Muscle of back (tissue), 3 donors: ENCODE measurements at regions not wholly inside any gene's neighbourhood (a gene's known extent, or its start where the extent isn't known, plus 50 kb on each side); places are given as distances from the start of the nearest gene placed in this dataset.
"Not testable (repeated sequence)": the region's sequence is repeated elsewhere in the genome, so short reads cannot be mapped to it uniquely, and the experiment has no call there.

ENCODE experiments used
- DNase-seq, 3 donors: peaks; one replicate each; pipeline versions ENCODE4 v3.0.0 to v3.0.0-alpha.2; 2013

DNA sequence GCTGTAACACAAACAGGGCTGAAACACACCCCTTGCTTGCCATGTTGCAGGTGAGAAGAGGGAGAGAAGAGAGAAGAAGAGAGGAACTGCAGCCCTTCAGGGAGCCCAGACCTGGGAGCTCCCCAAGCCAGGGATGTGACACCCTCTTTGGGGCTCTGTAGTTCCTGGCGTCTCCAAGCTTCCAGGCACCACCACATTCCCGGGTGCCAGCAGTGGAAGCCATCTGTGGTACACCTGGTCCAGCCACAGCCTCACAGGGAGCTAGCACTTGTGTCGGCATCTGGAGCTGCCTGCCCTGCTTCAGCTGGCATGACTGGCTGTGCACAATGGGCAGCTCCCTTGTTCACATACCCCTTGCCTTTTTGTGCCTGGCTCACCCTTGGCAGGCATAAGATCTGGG, 182.1 kb downstream of the DEPDC1B start:
- no peak for DNase-seq

DNA sequence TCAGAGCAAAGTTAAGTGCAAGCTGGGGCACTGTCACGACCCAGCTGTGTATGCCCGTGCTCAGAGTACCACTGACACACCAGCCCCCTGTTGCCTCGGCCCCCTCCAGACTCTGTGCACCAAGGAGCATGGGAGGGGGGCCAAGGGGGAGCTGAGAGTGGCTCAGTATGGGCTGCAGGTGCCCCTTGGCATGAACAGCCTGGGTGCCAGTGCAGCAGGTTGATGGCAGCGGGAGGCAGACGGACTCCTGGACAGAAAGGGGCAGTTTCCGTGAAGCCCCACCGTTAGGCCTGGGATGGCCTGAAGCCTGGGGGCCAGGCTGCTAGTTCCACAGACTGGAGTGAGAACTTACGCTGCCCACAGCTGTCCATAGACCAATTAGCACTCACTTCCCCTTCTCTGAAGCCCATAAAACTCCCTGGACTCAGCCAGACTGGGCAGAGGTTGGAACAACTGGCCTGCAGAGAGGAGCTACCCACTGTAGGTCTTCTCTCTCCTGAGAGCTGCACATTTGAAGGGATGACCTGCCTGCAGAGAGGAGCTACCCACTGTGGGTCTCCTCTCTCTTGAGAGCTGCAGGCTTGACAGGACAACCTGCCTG, 182.8 kb downstream of the DEPDC1B start:
- DNase-seq: no peak

DNA sequence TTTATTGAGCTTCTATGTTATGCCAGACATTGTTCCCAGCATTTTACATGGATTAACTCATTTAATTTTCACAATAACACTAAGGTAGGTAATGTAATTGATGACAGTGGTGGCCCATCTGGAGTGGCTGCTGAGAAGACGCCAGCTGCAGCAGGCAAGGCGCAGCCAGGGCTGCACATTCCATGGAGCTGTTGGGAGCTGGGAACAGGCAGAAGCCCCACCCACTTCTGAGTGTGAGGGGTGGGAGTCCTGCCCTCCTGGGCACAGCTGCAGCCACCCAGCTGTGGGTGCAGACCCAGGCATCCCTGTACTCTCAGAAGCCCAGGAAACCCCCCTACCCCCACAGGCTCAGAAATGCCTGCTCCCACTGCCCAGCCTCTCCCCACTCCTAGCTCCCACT, 183.3 kb downstream of the DEPDC1B start:
- no peak for DNase-seq

DNA sequence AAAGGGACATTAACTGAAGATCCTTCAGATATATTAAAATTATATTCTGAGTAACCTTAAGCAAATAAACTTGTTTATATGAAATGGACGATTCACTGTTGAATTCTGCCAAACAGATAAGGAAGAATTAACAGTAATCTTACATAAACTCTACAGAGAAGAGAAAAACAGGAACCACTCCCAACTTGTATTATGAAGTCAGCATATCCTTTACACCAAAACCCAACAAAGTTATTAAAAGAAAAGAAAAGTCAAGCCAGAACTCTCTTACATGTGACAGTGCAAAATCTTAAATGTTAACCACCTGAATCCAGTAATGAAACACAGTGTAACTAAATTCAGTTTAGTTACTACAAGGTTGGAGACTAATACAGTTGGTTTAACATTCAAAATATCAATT, 185.8 kb downstream of the DEPDC1B start:
- DNase-seq: no peak

DNA sequence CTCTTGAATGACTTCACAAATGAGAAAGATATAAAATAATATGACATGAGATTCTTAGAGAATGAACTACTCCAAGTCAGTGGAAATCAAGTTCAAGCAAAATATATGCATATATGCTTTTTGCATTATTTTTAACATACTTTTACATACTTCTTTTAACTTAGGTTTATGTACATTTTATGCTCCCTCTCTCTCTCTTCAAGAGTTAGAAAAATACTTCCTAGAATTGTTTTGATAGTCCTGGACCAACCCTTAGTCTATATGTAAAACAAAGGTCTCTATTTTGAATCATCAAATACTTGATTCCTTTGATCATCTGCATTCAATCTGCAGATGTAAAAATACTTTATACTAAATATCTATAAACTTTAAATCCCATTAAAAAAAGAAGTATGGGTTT, 187.8 kb downstream of the DEPDC1B start:
- no peak for DNase-seq

DNA sequence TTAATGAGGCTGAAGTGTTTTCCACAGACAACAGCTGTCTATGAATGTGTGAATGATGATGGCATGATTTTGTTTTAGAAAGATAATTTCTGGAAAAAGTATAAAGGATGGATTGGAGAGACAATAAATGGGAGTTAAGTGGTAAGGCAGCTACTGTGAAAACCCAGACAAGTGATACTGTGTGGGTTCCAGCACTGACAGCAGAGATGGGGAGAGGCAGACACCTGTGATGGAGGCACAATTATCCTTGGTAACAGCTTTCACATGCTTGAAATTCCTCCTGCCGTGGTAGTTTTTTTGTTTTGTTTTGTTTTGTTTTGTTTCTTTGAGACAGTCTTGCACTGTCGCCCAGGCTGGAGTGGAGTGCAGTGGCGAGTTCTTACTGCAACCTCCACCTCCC, 189.3 kb downstream of the DEPDC1B start:
- DNase-seq: no peak

DNA sequence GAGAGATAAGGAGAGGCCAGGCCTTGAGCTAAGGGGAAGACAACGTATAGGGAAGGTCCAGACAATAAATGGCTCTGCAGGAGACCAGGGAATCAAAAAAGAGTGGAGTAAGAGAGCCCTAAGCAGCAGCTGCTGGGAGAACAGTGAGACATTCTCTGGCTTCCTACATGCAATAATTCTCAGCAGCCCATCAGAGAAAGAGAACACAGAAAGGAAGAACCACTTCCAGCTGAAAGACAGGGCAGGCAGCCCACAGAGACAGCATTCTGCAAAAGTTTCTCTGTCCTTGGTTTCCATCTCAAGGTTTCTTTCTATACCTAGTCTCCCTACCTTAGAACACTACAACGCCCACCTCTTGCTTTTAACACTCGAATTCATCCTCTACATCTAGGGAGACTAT, 189.9 kb downstream of the DEPDC1B start:
- peak in 1 of 3 donors; percentile 38 for DNase-seq

DNA sequence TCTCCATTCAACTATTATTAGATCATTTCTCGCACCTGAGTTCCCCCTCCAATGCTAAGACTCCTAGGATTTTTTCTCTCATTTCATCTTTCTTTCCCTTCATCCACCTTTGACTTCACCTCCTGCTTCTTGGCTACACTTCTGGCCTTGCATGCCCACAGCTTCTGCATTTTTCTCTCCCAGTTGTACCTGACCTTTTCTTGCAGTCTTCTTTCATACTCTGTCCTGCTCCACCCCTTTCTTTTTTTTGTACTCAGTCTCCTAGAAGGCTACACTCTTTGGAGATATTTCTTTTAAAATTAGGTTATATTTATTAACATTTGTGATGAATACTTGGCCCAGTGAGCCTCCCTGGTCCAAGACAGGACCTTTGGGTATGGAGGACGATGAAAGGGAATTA, 190.4 kb downstream of the DEPDC1B start:
- DNase-seq: no peak

DNA sequence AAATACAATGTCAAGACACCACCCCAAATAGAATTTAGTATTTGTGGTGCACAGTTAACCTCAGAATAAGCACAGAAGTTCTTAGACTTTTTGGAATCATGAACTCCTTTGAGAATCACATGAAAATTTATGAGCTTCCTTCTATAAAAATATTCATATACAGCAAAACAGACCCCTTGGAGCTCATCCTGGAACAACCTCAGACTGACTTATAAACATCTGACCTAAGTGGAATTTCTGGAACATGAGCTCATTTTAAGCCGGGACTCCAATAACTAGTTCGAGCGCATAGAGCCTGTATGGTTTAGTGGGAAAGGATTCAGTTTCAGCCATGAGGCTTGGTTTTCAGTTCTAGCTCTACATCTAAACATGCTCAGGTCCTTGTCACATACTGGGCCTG, 192.3 kb downstream of the DEPDC1B start:
- DNase-seq: peak; percentile 35 to 68 (median 44)

DNA sequence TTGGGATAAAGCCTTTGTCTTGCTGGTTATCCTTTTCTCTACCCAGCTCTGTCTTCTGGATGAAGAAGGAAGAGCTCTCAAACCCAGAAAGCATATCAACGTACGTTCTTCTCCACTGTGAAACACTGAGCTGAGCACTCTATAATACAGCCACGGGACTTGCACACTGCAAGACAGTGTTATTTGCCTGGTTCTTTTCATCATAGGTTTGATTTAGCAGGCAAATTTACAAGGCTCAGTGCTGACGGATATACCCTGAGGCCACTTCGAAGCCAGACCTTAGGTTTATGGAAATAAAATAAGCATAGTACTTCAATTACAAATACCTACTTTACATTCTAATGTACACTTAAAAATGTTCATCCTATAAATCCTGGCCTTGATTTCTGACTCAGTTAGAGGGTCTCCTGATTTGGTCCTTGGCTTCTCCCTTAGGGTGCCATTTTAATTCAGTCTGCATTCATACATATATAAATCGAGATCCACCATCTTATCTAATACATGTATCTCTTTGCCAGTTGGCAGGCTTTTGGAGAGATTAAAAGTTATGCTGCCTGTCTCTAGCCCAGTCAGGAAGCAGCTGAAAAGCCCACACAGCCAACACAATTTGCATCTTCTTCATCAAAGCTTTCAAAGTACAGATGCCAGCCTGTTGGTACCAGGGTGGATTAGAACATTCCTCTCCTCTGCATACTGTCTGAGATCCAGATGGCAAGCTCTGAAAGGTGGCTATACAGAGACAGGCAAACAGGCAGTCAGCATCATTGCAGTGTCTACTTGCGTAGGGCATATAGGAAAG, 194.4 kb downstream of the DEPDC1B start:
- no peak for DNase-seq

DNA sequence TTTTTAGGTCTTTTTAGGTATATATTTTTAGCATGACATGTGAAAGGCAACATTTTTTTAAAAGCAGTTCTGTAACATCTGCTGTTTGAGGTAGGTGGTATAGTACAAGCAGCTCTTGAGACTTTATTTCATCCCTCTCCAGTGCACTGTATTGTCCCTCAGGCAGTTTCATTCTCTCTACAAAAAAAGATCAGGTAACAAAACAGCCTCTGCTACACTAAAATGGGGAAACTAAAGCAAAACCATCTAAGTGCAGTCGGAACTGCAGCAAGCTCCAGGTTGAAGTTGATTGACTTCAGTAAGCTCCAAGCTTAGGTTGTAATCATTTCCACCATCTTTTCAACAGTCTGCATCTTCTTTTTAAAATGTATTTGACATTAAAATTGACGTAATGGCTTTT, 195.6 kb downstream of the DEPDC1B start:
- no peak for DNase-seq

DNA sequence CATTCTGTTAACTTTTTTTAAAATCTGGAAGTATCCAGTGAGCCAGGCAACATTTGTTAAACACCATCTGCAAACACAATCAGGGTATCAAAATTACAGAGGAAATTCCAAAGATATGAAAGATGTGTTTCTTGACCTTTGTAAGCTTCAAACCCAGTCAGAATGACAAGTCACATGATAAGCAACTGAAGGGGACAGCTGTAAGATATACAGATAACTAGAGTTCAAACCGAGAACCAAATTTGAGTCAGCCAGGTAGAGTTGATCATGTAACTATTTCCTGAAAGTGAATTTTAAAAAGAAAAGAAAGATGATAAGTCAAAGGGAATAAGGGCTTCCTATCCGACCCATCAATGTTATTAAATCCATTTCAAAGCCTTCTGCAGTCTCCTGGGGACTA, 196.2 kb downstream of the DEPDC1B start:
- DNase-seq: no peak

DNA sequence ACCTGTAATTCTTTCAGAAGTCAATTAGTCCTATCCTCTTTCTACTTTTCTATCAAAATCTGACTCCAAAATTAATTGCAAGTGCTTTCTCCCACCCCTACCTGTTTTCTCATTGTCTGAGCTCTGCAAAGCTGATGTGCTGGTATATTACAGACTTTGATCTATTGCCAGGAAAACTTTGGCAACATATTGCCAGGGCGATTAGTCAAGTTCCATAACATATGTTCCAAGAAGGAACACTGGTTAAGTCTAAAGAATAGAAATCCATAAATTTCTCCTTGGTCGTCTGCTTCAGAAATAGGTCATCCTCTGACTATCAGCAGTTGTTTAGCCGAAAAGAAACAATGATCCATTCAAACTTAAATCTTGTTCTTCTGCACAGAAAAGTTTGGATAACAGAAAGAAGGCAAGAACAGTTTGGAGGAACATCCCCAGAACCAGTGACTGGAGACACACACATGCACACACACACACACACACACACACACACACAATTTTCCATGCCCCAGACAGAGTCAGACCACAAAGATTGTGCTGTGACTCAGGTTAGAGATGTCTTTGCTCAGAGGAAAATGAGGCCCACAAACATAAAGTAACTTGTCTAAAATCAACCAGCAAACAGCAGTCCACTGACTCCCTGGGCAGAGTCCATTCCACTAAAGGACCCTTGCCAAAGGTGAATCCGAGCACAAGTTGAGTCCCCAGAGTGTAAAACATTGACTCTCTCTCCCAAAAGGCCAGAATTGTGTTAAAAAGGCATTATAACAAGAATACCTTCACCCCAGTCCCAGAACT, 202.1 kb downstream of the DEPDC1B start:
- no peak for DNase-seq

DNA sequence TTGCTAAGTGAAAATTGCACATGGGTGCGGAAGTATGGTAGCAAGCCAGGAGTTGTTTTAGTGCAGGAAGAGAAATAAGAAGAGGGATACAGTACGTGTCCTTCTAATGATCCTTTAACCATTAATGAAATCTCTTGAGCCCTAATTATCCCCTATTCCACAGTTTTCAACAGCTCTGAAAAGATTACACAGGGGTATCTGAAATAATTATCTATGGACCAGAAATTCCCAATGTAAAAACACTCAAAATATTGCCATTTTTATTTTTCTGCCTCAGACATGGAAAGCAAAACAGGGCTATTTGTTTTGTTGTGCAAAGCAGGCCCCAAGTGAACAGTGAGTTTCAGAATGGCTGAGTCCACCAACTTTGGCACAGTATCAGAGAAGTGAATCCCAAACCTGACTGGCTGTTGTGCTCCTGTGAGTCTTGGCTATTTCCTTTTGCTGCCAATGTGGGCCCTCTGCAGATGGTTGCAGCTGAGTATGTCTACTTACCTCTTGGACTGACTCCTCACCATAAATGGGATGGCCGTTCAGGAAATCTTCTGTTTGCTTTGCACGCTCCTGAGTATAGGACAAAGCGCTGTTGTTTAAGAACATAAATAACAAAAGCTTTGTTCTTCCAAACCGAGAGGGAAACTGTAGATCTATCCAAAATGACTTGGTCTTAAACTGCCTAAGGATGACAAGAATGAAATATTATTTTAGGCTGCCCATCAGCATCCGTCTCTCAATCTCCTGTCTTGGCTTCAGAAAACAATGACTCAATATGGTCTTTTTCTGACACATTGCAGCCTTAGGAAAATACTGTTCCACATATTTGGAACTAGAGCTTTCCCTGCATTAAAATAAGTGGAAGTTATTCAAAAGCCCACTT, 204.1 kb downstream of the DEPDC1B start:
- no peak for DNase-seq

DNA sequence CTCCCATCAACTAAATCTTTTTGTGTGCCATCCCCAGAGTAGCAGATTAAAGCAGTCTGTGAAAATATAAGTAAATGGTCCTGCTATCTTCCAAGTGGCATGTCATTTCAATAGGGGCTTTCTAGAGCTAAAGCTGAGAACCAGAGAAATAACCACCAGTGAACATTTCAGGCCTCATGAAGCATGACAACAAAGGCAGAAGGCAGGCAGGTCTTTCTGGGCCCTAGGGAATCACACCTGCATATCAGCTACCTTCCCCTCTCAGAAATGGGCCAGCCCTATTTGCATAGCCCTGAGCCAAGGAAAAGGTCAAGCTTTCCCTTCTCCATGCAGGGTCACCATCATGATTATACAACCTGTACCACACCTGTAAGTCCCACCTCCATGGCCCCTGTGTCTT, 205.3 kb downstream of the DEPDC1B start:
- DNase-seq: no peak

DNA sequence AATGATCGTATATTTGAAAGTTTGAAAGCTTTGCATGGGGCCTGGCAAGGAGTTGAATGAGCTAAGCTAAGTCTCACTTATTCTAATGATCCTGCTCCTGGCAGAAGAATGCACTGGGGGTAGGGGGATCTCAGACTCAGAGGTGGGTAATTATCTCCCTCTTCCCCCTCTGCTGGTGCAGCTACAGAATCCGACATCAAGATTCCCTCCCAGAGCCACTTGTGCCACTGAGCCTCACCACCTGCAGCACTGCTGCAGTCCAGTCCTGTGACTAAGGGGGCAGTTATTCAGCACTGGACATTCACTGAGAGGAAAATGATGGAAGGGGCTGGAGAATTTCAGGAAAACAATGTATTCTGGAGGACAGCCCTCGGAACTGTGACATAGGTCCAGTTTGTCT, 205.8 kb downstream of the DEPDC1B start:
- no peak for DNase-seq

DNA sequence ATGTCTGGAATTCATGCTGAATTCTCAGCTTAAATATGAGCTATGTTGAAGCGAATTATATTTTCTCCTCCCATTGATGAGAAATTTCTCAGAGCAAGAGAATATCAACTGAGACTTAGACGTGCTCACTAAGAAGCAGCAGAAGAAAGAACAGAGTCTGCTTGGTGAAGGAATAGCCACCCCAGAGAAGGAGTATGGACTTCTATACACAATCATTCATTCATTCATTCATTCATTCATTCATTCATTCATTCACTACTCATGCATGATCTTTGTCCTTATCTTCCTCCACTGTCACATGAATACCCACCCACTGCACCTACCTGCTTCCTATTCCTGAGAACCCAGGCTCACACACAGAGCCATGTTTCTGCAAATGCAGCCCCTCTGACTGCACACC, 206.6 kb downstream of the DEPDC1B start:
- DNase-seq: no peak

DNA sequence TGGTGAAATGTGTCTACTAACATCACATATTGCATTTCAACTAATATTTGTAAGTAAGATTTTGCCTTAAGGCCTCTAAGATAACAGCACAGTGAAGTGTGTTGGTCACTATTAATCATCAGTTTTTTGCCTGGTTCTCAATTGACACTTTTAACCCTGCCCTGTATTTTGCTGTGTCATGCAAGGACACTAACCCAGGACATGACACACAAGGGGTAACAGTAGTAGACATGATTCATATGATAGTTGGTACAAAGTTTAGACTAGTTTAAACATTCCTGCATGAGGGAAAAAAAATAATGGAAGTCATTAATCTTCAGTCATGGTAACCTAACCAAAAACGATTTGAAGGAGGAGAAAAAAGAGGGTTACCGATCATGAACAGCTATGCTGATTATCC, 207.0 kb downstream of the DEPDC1B start:
- DNase-seq: no peak

DNA sequence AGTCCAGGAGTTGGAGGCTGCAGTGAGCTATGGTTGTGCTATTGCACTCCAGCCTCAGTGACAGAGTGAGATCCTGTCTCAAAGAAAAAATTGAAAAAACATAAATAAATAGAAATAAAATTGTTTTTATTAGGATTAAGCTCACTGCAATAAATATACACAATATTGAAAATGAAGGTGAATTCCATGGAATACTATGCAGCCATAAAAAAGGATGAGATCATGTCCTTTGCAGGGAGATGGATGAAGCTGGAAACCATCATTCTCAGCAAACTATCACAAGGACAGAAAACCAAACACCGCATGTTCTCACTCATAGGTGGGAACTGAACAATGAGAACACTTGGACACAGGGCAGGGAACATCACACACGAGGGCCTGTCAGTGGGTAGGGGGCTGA, 207.6 kb downstream of the DEPDC1B start:
- not testable (repeated sequence) for DNase-seq

DNA sequence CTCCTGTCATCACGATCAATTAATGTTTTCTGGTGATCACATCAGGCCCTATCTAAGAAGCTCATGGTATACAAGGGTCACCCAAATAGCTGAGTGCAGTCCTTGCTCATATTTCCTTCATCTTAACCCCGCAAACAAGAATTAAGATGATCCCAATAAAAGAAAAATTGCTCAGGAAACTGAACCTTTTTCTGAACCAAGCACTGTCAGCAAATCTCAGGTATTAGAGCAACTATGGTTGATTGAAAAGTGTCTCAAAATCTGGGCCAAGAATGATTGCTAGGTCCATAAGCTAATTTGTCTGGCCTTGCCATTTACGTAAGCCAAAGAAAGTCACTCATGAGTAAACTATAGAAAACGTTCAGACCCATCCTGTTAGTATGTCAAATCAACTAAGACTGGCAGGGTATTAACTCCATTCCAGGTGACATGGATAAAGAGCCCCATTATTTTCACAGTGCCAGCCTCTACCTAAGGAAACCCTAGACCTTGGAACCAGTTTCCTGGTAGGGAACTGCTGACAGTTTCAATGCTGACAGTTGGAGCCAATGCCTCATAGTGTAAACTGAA, 209.3 kb downstream of the DEPDC1B start:
- DNase-seq: no peak

DNA sequence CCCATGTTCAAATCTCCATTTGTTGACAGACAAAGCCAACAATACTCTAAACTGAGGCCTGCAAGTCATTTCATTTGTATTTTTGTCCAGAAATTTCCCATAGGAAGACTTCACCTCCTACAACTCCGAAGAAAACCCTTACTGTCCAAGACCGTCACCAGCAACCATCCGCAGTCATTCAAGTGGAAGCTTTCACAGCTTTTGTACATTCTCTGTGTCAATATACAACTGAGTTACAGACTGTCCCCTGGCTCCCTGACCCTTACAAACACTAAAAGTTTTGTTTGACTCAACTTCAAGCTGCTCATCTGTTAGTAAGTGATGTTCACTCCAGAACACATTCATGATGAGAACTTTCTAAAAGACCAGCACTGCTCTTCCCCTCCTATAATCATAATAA, 210.1 kb downstream of the DEPDC1B start:
- DNase-seq: no peak

DNA sequence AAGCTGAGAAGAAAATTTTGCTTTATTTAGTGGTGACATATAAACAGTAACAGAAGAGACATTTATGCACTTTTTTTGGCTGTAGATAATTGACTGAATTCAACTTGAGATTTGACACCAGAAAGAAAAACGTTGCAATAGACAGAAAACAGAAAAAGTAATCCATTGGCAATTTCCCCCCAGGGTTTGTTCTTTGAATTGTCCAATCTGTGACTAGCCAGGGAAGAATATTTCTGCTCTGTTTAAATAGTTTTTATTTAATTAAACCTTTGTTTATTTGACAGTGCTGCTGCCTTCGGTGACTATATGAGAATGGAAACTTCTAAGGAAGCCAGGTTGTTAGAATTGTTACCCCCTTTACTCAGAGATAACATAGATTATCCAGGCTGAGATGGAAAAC, 210.6 kb downstream of the DEPDC1B start:
- no peak for DNase-seq
